CD14-positive monocyte (primary cell): ENCODE measurements at regions not wholly inside any gene's neighbourhood (a gene's known extent, or its start where the extent isn't known, plus 50 kb on each side); places are given as distances from the start of the nearest gene placed in this dataset.

Source experiments
- DNase-seq, 3 donors: peaks; one replicate each; pipeline ENCODE4 v3.0.0-alpha.2; 2011 to 2022
- H2AFZ ChIP-seq: 2 replicates; pipeline ENCODE4 v1.6.0; 2012; ENCODE audit warnings: mild to moderate bottlenecking, low read depth, low read length, inconsistent platforms; ENCODE audit not compliant: insufficient read depth, poor library complexity, severe bottlenecking
- H3K27ac ChIP-seq, 2 donors: 1 replicate in 1 of 2; 2 replicates in 1 of 2; pipeline ENCODE4 v1.5.1; 2012 to 2013; ENCODE audit warnings: low read length in 2 of 2, control low read depth in 1 of 2, inconsistent platforms in 1 of 2, low read depth in 1 of 2, mild to moderate bottlenecking in 1 of 2
- H3K27me3 ChIP-seq, 2 donors: one replicate each; pipeline versions ENCODE4 v1.6.0 to v1.6.1; 2011 to 2013; ENCODE audit warnings: low read length in 2 of 2; ENCODE audit not compliant: control insufficient read depth in 2 of 2, insufficient read depth in 2 of 2
- H3K36me3 ChIP-seq, 2 donors: replicated peaks in 1 of 2; 1 replicate in 1 of 2; 2 replicates in 1 of 2; pipeline versions ENCODE4 v1.5.1 to v1.6.1; 2012 to 2013; ENCODE audit warnings: low read length in 2 of 2, control low read depth in 1 of 2, inconsistent platforms in 1 of 2, mild to moderate bottlenecking in 1 of 2; ENCODE audit not compliant: insufficient read depth in 2 of 2, control insufficient read depth in 1 of 2
- H3K4me1 ChIP-seq, 2 donors: 1 replicate in 1 of 2; 2 replicates in 1 of 2; pipeline versions ENCODE4 v1.5.1 to v1.6.1; 2012 to 2013; ENCODE audit warnings: low read length in 2 of 2, control low read depth in 1 of 2, inconsistent platforms in 1 of 2, mild to moderate bottlenecking in 1 of 2, moderate library complexity in 1 of 2; ENCODE audit not compliant: insufficient read depth in 2 of 2, control insufficient read depth in 1 of 2
- H3K4me2 ChIP-seq: replicated peaks from 2 replicates; pipeline ENCODE3; 2012; ENCODE audit warnings: low read length, moderate library complexity, mild to moderate bottlenecking; ENCODE audit not compliant: poor library complexity, severe bottlenecking; ENCODE audit errors: extremely low read depth
- H3K4me3 ChIP-seq, 3 experiments: fragments of 200-600 bp in 1 of 3; sonication (generic) in 1 of 3; replicated peaks in 1 of 3; 1 replicate in 2 of 3; 2 replicates in 1 of 3; pipeline ENCODE4 v1.5.1; 2011 to 2013; ENCODE audit warnings: low read length in 3 of 3, mild to moderate bottlenecking in 3 of 3, control low read depth in 2 of 3, low read depth in 2 of 3, inconsistent platforms in 1 of 3, moderate library complexity in 1 of 3
- H3K79me2 ChIP-seq: 2 replicates; pipeline ENCODE4 v1.6.0; 2012; ENCODE audit warnings: mild to moderate bottlenecking, control low read depth, inconsistent platforms, low read length, moderate library complexity; ENCODE audit not compliant: insufficient read depth
- H3K9ac ChIP-seq: 2 replicates; pipeline ENCODE4 v1.6.0; 2017; ENCODE audit warnings: low read length, mild to moderate bottlenecking; ENCODE audit not compliant: insufficient read depth, poor library complexity, severe bottlenecking
- H3K9me3 ChIP-seq, 2 donors: replicated peaks in 1 of 2; 1 replicate in 1 of 2; 2 replicates in 1 of 2; pipeline versions ENCODE4 v1.5.1 to v1.6.1; 2012 to 2013; ENCODE audit warnings: low read length in 2 of 2, control low read depth in 1 of 2; ENCODE audit not compliant: control insufficient read depth in 1 of 2, insufficient read depth in 1 of 2
- H4K20me1 ChIP-seq: 2 replicates; pipeline ENCODE4 v1.6.0; 2012; ENCODE audit warnings: mild to moderate bottlenecking, low read length, control low read depth, moderate library complexity; ENCODE audit not compliant: insufficient read depth
- H3K27ac Mint-ChIP-seq, 7 donors: one replicate each; pipeline ENCODE4 v1.8.0; 2020; ENCODE audit warnings: mild to moderate bottlenecking in 7 of 7, mixed read lengths in 7 of 7, moderate library complexity in 6 of 7, inconsistent platforms in 2 of 7
- H3K27me3 Mint-ChIP-seq, 3 donors: one replicate each; pipeline ENCODE4 v1.8.0; 2021 to 2022; ENCODE audit warnings: low read depth in 3 of 3, mild to moderate bottlenecking in 3 of 3, mixed read lengths in 3 of 3, moderate library complexity in 3 of 3, inconsistent platforms in 1 of 3
- H3K36me3 Mint-ChIP-seq, 2 donors: one replicate each; pipeline ENCODE4 v1.8.0; 2020; ENCODE audit warnings: mixed read lengths in 2 of 2, inconsistent platforms in 1 of 2, mild to moderate bottlenecking in 1 of 2
- H3K4me1 Mint-ChIP-seq: one replicate; pipeline ENCODE4 v1.8.0; 2020; ENCODE audit warnings: mild to moderate bottlenecking, mixed read lengths
- H3K4me3 Mint-ChIP-seq, 2 donors: one replicate each; pipeline ENCODE4 v1.8.0; 2020; ENCODE audit warnings: mild to moderate bottlenecking in 2 of 2, mixed read lengths in 2 of 2, moderate library complexity in 1 of 2
- H3K9me3 Mint-ChIP-seq, 7 donors: one replicate each; pipeline ENCODE4 v1.8.0; 2020 to 2022; ENCODE audit warnings: mixed read lengths in 7 of 7, mild to moderate bottlenecking in 6 of 7, moderate library complexity in 6 of 7, inconsistent platforms in 2 of 7
- WGBS: methylation state at CpG from one replicate; pipeline ENCODE4 v1.1.5; 2013; ENCODE audit warnings: missing lambda C conversion rate; ENCODE audit not compliant: insufficient coverage; 5-methylcytosine and 5-hydroxymethylcytosine counted together
- intact Hi-C, 2 donors: fragments of 100-400 bp; cut with micrococcal nuclease; formaldehyde crosslinking; loops; one replicate each; pipeline versions ENCODE4 v1.15.0 to v1.15.1; 2023
- TF ChIP-seq, protein P1 (sequence below): fragments of 200-600 bp; IDR thresholded peaks from one replicate; pipeline ENCODE4 v1.8.0; 2022; ENCODE audit warnings: antibody characterized with exemption, mild to moderate bottlenecking

DNA sequence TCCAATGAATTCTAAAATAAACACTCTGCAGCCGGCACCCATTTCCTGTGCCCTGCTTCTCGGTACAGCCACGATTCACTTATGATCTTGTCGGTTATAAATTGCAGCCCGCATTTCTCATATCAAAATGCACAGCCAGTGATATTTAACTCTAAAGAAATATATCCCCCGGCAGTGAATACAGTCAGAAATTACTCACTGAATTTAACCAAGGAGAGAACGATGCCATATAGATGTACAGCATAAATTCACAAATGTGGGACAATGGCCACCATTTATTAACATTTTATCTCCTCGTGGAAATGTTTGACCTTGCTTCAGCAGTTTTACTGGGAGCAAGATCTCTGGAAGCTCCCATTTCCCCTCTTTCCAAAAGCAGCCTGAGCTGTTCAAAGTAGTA lies 1517.8 kb downstream of the BRD1 start:
- Histone ChIP-seq H3K9me3 (peaks cover 0 to 12% of the 10 kb centered on the region in 2 donors), H2AFZ (no peak overlapping the region), H3K36me3 (no peaks in the 10 kb centered on the region), H3K4me3 (no peak overlapping the region), H3K27ac (no peak overlapping the region), H3K27me3 (no peaks in the 10 kb centered on the region), H3K4me1 (no peaks in the 10 kb centered on the region), H3K9ac (no peak overlapping the region), H4K20me1 (no peaks in the 10 kb centered on the region), H3K4me2 (no peak overlapping the region), H3K79me2 (no peaks in the 10 kb centered on the region)
- 59% methylated on average over 5 of the region's 8 CpGs for WGBS
- no peak overlapping the region for H3K4me3 Mint-ChIP-seq
- peaks cover 4 to 16% (median 12%) of the 10 kb centered on the region in 7 donors for H3K9me3 Mint-ChIP-seq
- TF ChIP-seq, protein P1, sequence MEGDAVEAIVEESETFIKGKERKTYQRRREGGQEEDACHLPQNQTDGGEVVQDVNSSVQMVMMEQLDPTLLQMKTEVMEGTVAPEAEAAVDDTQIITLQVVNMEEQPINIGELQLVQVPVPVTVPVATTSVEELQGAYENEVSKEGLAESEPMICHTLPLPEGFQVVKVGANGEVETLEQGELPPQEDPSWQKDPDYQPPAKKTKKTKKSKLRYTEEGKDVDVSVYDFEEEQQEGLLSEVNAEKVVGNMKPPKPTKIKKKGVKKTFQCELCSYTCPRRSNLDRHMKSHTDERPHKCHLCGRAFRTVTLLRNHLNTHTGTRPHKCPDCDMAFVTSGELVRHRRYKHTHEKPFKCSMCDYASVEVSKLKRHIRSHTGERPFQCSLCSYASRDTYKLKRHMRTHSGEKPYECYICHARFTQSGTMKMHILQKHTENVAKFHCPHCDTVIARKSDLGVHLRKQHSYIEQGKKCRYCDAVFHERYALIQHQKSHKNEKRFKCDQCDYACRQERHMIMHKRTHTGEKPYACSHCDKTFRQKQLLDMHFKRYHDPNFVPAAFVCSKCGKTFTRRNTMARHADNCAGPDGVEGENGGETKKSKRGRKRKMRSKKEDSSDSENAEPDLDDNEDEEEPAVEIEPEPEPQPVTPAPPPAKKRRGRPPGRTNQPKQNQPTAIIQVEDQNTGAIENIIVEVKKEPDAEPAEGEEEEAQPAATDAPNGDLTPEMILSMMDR: no peak
- H3K27ac Mint-ChIP-seq: no peak overlapping the region
- DNase-seq: no peak
- peaks cover 0 to 4% (median 1%) of the 10 kb centered on the region in 3 donors for H3K27me3 Mint-ChIP-seq
- no peaks in the 10 kb centered on the region for H3K4me1 Mint-ChIP-seq
- H3K36me3 Mint-ChIP-seq: no peaks in the 10 kb centered on the region
- intact Hi-C loops: no loop called here

DNA sequence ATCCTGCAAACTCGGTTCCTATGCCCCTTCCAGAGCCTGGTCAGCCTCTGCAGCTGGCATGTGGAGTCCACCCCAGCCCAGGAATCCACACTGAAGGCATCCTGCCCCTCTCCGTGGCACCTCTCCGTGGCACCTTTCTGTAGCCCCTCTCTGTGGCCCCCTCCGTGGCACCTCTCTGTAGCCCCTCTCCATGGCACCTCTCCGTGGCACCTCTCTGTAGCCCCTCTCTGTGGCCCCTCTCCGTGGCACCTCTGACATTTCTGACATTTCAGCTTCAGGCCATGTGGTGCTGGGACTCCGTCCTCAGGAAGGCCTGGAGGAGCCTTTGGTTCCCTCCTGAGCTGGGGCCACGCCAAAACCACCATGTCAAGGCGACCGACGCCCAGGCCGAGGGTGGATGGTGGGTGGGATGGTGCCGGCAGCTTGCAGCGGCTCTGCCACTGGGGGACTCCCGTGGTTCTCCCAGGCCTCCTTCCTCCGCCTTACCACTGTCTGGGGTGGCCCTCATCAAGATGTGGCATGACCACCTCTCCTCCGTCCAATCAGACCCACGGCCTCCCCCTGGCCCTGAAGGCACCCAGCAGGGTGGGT lies 1518.5 kb downstream of the BRD1 start:
- no peak overlapping the region for H3K4me2 ChIP-seq
- no peaks in the 10 kb centered on the region for H3K4me1 ChIP-seq
- no peak overlapping the region for H2AFZ ChIP-seq
- WGBS: 86% methylated on average over 10 of the region's 18 CpGs
- no peaks in the 10 kb centered on the region for H4K20me1 ChIP-seq
- intact Hi-C loops: no loop called here
- H3K4me3 ChIP-seq: no peak overlapping the region
- no peaks in the 10 kb centered on the region for H3K36me3 Mint-ChIP-seq
- H3K27ac Mint-ChIP-seq: no peak overlapping the region
- no peaks in the 10 kb centered on the region for H3K79me2 ChIP-seq
- no peaks in the 10 kb centered on the region for H3K4me1 Mint-ChIP-seq
- no peak overlapping the region for H3K27ac ChIP-seq
- TF ChIP-seq, protein P1: no peak
- H3K27me3 Mint-ChIP-seq: peaks cover 0 to 4% (median 1%) of the 10 kb centered on the region in 3 donors
- no peaks in the 10 kb centered on the region for H3K36me3 ChIP-seq
- no peak overlapping the region for H3K9ac ChIP-seq
- H3K9me3 ChIP-seq: peaks cover 0 to 12% of the 10 kb centered on the region in 2 donors
- no peak for DNase-seq
- no peaks in the 10 kb centered on the region for H3K27me3 ChIP-seq
- no peak overlapping the region for H3K4me3 Mint-ChIP-seq
- H3K9me3 Mint-ChIP-seq: peaks cover 3 to 14% (median 12%) of the 10 kb centered on the region in 7 donors
